Stimulated activated CD4-positive, alpha-beta T cell treated with anti-CD3 and anti-CD28 coated beads, TNF-alpha, amount 100 ng/mL, for 4 hours (primary cell): ENCODE measurements at regions not wholly inside any gene's neighbourhood (a gene's known extent, or its start where the extent isn't known, plus 50 kb on each side); places are given as distances from the start of the nearest gene placed in this dataset.
"Not testable (repeated sequence)": the region's sequence is repeated elsewhere in the genome, so short reads cannot be mapped to it uniquely, and the experiment has no call there.

ENCODE experiments used
- DNase-seq, 3 experiments: peaks; one replicate each; pipeline ENCODE4 v3.0.0-alpha.2; 2020; ENCODE audit warnings: low read depth in 3 of 3

- DNase-seq: no peak
These were observed 665.6 kb upstream of the EEF2KMT start for GRCh38 chr16:5763176-5763575.

GRCh38 chr16:5762362-5762761 is 664.8 kb upstream of the EEF2KMT start:
- DNase-seq: no peak

- no peak for DNase-seq
These were observed 664.0 kb upstream of the EEF2KMT start for GRCh38 chr16:5761592-5761991.

GRCh38 chr16:5758281-5758680 is 660.7 kb upstream of the EEF2KMT start:
- no peak for DNase-seq

GRCh38 chr16:5756969-5757368 is 659.4 kb upstream of the EEF2KMT start:
- no peak for DNase-seq

- no peak for DNase-seq
These were observed 655.8 kb upstream of the EEF2KMT start for GRCh38 chr16:5753381-5753780.

GRCh38 chr16:5751216-5751615 is 653.6 kb upstream of the EEF2KMT start:
- DNase-seq: no peak

GRCh38 chr16:5750439-5750838 is 652.8 kb upstream of the EEF2KMT start:
- DNase-seq: not testable (repeated sequence)

- DNase-seq: no peak
These were observed 641.0 kb upstream of the EEF2KMT start for GRCh38 chr16:5738586-5738985.

GRCh38 chr16:5736209-5736930 is 638.8 kb upstream of the EEF2KMT start:
- no peak for DNase-seq

- no peak for DNase-seq
These were observed 637.8 kb upstream of the EEF2KMT start for GRCh38 chr16:5735444-5735843.

- DNase-seq: no peak
These were observed 633.2 kb upstream of the EEF2KMT start for GRCh38 chr16:5730783-5731182.

GRCh38 chr16:5722116-5722619 is 624.6 kb upstream of the EEF2KMT start:
- DNase-seq: no peak

GRCh38 chr16:5715155-5715554 is 617.6 kb upstream of the EEF2KMT start:
- no peak for DNase-seq

- no peak for DNase-seq
These were observed 612.3 kb upstream of the EEF2KMT start for GRCh38 chr16:5709889-5710288.

GRCh38 chr16:5706211-5706610 is 608.6 kb upstream of the EEF2KMT start:
- no peak for DNase-seq

- DNase-seq: no peak
These were observed 606.7 kb upstream of the EEF2KMT start for GRCh38 chr16:5704271-5704670.

GRCh38 chr16:5693426-5693825 is 595.8 kb upstream of the EEF2KMT start:
- DNase-seq: no peak

- no peak for DNase-seq
These were observed 584.4 kb upstream of the EEF2KMT start for GRCh38 chr16:5681966-5682365.

- no peak for DNase-seq
These were observed 580.8 kb upstream of the EEF2KMT start for GRCh38 chr16:5678371-5678770.

GRCh38 chr16:5671421-5671820 is 573.8 kb upstream of the EEF2KMT start:
- DNase-seq: no peak

- DNase-seq: no peak
These were observed 572.6 kb upstream of the EEF2KMT start for GRCh38 chr16:5670198-5670597.

- DNase-seq: no peak
These were observed 571.0 kb upstream of the EEF2KMT start for GRCh38 chr16:5668553-5668952.

GRCh38 chr16:5665834-5666233 is 568.2 kb upstream of the EEF2KMT start:
- no peak for DNase-seq
